ENCODE measurements at regions not wholly inside any gene's neighbourhood (a gene's known extent, or its start where the extent isn't known, plus 50 kb on each side); places are given as distances from the start of the nearest gene placed in this dataset.
"Not testable (repeated sequence)": the region's sequence is repeated elsewhere in the genome, so short reads cannot be mapped to it uniquely, and the experiment has no call there.

DNA sequence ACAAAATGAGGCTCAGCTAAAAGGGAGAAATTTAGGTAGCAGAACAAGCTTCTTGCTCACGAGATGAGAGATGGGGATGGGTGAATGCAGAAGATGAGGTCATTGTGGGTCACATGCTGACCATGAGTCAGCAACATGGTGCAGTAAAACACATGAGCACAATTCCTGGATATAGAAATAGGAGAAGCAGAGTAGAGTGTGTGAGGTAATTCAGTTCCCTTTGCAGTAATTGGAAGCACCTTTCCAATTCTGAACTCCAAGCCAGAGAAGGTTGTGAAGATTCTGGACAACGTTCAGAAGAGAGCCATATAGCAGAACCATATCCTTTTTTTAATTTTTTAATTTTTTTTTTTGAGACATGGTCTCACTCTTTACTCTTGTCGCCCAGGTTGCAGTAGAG is 62.0 kb upstream of the LMNTD1 start:
- H3K27ac ChIP-seq (ENCODE audit: low read depth), result no peak overlapping the region
- WGBS, result 72% methylated on average over 3 of the region's 3 CpGs
- H3K36me3 ChIP-seq (ENCODE audit: insufficient read depth), result no peaks in the 10 kb centered on the region
- DNase-seq (ENCODE audit: extremely low spot score), result no peak
- H3K4me1 ChIP-seq (ENCODE audit: insufficient read depth), result no peaks in the 10 kb centered on the region
- no peak overlapping the region for H3K4me3 ChIP-seq (ENCODE audit: low read depth, low read length)

- Histone ChIP-seq H3K27ac (ENCODE audit: low read depth) (no peak overlapping the region), H3K4me3 (ENCODE audit: low read depth, low read length) (no peak overlapping the region), H3K36me3 (ENCODE audit: insufficient read depth) (no peaks in the 10 kb centered on the region), H3K4me1 (ENCODE audit: insufficient read depth) (no peaks in the 10 kb centered on the region)
- WGBS, result 92% methylated on average over 1 of the region's 1 CpG
- DNase-seq (ENCODE audit: extremely low spot score), result no peak
These were observed 63.2 kb upstream of the LMNTD1 start for GRCh38 chr12:25616286-25616685.

- no peak overlapping the region for H3K27ac ChIP-seq (ENCODE audit: low read depth)
- no peak overlapping the region for H3K4me3 ChIP-seq (ENCODE audit: low read depth, low read length)
- no peaks in the 10 kb centered on the region for H3K4me1 ChIP-seq (ENCODE audit: insufficient read depth)
- no peaks in the 10 kb centered on the region for H3K36me3 ChIP-seq (ENCODE audit: insufficient read depth)
- no peak for DNase-seq (ENCODE audit: extremely low spot score)
- WGBS, result 92% methylated on average over 1 of the region's 1 CpG
These were observed 64.9 kb upstream of the LMNTD1 start for GRCh38 chr12:25617991-25618390.

DNA sequence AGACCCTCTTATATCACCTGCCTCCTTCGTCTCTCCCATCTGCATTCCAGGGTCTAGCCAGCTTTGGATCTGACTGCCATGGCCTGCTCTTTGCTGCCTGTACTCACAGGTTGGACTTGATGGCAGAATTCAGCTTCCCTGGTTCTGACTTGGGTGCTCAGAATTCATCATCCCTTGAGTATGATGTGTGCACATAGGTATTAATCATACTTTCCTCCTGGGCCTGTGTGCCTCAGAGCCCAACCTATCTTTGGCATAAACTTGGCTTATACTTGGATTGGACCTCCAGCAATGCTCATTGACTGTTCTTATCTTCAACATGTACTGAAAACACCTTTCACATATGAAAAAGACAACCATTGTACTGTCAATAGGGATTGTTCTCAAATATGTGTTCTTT is 70.7 kb upstream of the LMNTD1 start:
- no peaks in the 10 kb centered on the region for H3K36me3 ChIP-seq (ENCODE audit: insufficient read depth)
- no peak overlapping the region for H3K4me3 ChIP-seq (ENCODE audit: low read depth, low read length)
- H3K4me1 ChIP-seq (ENCODE audit: insufficient read depth), result no peaks in the 10 kb centered on the region
- DNase-seq (ENCODE audit: extremely low spot score), result no peak
- H3K27ac ChIP-seq (ENCODE audit: low read depth), result no peak overlapping the region
- WGBS, result 94% methylated on average over 1 of the region's 1 CpG

DNA sequence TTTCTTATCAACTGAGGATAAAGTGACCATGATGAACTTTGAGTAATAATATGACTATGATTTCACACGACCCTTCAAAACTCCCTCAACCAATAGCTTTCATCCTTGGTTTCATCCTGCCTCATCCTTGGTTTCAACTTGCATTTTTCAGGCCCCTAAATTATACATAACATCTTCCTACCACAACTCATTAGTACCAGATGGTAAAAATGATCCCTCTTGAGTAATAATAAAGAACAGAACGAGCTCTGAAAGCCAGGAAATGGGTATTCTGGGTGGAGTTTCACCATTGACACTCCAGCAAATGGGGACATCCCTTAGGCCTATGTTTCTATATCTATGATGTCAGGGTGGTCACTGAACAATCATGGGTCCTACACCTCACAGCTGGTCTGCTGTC is 72.1 kb upstream of the LMNTD1 start:
- no peak overlapping the region for H3K27ac ChIP-seq (ENCODE audit: low read depth)
- 72% methylated on average over 2 of the region's 2 CpGs for WGBS
- H3K4me3 ChIP-seq (ENCODE audit: low read depth, low read length), result no peak overlapping the region
- no peak for DNase-seq (ENCODE audit: extremely low spot score)
- no peaks in the 10 kb centered on the region for H3K4me1 ChIP-seq (ENCODE audit: insufficient read depth)
- H3K36me3 ChIP-seq (ENCODE audit: insufficient read depth), result no peaks in the 10 kb centered on the region

DNA sequence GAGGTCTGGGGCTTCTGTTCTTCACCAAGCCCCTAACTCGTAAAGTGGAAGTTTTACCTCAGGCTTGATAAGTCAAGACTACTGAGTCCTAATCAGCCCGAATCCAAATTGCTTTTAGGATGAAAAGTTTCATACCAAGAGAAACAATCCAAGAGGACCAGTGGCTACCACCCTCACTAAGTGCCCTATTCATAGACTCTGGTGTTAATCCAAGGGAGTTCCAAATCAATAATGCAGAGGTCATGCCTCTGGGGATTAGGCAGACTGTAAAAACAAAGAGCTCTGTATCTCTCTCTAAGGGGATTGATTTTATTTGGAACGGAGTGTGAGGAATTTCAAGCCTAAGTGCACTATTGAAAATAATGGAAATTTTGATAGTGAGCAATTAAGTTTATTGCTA is 76.3 kb upstream of the LMNTD1 start:
- DNase-seq (ENCODE audit: extremely low spot score), result no peak
- no peak overlapping the region for H3K4me3 ChIP-seq (ENCODE audit: low read depth, low read length)
- H3K36me3 ChIP-seq (ENCODE audit: insufficient read depth), result no peaks in the 10 kb centered on the region
- no peak overlapping the region for H3K27ac ChIP-seq (ENCODE audit: low read depth)
- no peaks in the 10 kb centered on the region for H3K4me1 ChIP-seq (ENCODE audit: insufficient read depth)
- WGBS, result 60% methylated on average over 3 of the region's 3 CpGs

GRCh38 chr12:25630735-25631515 is 77.8 kb upstream of the LMNTD1 start:
- WGBS, result 83% methylated on average over 11 of the region's 11 CpGs
- not testable (repeated sequence) for H3K4me3 ChIP-seq (ENCODE audit: low read depth, low read length); H3K27ac ChIP-seq (ENCODE audit: low read depth); H3K36me3 ChIP-seq (ENCODE audit: insufficient read depth); H3K4me1 ChIP-seq (ENCODE audit: insufficient read depth); DNase-seq (ENCODE audit: extremely low spot score)

DNA sequence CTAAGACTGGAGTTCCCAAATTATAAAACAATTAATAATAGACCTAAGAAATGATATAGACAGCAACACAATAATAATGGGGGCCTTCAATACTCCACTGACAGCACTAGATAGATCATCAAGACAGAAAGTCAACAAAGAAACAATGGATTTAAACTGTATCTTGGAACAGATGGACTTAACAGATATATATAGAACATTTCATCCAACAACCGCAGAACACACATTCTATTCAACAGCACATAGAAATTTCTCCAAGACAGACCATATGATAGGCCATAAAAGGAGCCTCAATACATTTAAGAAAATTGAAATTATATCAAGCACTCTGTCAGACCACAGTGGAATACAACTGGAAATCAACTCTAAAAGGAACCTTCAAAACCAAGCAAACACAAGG is 80.1 kb upstream of the LMNTD1 start:
- H3K4me1 ChIP-seq (ENCODE audit: insufficient read depth); H3K36me3 ChIP-seq (ENCODE audit: insufficient read depth); DNase-seq (ENCODE audit: extremely low spot score); H3K4me3 ChIP-seq (ENCODE audit: low read depth, low read length); H3K27ac ChIP-seq (ENCODE audit: low read depth): not testable (repeated sequence)
- WGBS, result 96% methylated on average over 1 of the region's 1 CpG

DNA sequence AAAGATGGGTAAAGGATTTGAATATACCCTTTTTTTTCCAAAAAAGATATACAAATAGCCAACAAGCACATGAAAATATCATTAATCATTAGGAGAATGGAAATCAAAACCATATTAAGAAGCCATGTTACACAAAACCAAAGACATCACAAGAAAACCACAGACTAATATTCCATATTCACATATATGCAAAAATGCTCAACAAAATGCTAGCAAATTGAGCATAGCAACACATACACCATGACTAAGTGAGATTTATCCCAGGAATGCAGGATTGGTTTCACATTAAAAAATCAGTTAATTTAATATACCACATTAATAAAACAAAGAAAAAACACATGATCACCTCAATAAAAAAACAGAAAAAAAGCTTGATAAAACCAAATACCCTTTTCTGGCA is 84.7 kb upstream of the LMNTD1 start:
- Histone ChIP-seq H3K36me3 (ENCODE audit: insufficient read depth) (no peaks in the 10 kb centered on the region), H3K4me3 (ENCODE audit: low read depth, low read length) (no peak overlapping the region), H3K27ac (ENCODE audit: low read depth) (no peak overlapping the region), H3K4me1 (ENCODE audit: insufficient read depth) (no peaks in the 10 kb centered on the region)
- no peak for DNase-seq (ENCODE audit: extremely low spot score)

- no peak overlapping the region for H3K27ac ChIP-seq (ENCODE audit: low read depth)
- no peak overlapping the region for H3K4me3 ChIP-seq (ENCODE audit: low read depth, low read length)
- no peaks in the 10 kb centered on the region for H3K4me1 ChIP-seq (ENCODE audit: insufficient read depth)
- DNase-seq (ENCODE audit: extremely low spot score), result no peak
- no peaks in the 10 kb centered on the region for H3K36me3 ChIP-seq (ENCODE audit: insufficient read depth)
- WGBS, result 83% methylated on average over 5 of the region's 5 CpGs
These were observed 86.3 kb upstream of the LMNTD1 start for GRCh38 chr12:25639406-25639805.

- Histone ChIP-seq H3K36me3 (ENCODE audit: insufficient read depth) (no peaks in the 10 kb centered on the region), H3K4me3 (ENCODE audit: low read depth, low read length) (no peak overlapping the region), H3K4me1 (ENCODE audit: insufficient read depth) (no peaks in the 10 kb centered on the region), H3K27ac (ENCODE audit: low read depth) (no peak overlapping the region)
- WGBS, result 88% methylated on average over 3 of the region's 3 CpGs
- DNase-seq (ENCODE audit: extremely low spot score), result no peak
These were observed 91.9 kb upstream of the LMNTD1 start for GRCh38 chr12:25644979-25645378.

GRCh38 chr12:25645427-25645826 is 92.3 kb upstream of the LMNTD1 start:
- no peak for DNase-seq (ENCODE audit: extremely low spot score)
- H3K27ac ChIP-seq (ENCODE audit: low read depth), result no peak overlapping the region
- no peaks in the 10 kb centered on the region for H3K36me3 ChIP-seq (ENCODE audit: insufficient read depth)
- no peak overlapping the region for H3K4me3 ChIP-seq (ENCODE audit: low read depth, low read length)
- H3K4me1 ChIP-seq (ENCODE audit: insufficient read depth), result no peaks in the 10 kb centered on the region
- WGBS, result 67% methylated on average over 4 of the region's 4 CpGs

DNA sequence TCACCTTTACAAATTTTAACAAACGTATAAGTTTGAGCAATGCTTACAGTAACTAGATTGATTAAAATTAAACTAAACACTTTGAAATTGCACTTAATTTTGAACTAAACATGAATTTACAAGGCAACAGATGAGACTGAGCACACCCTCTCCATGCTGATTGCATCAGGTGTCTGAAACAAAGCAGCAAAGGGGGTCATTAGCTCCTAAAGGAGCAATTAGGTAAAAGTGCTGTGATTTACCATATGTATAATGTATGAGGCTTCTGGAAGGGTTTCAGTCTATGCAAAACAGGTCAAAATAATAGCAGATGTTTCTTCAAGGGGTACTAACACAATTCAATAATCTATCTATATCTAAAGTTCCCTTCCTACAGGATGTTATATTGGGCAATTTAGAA is 98.8 kb upstream of the LMNTD1 start:
- 84% methylated on average over 1 of the region's 1 CpG for WGBS
- H3K4me3 ChIP-seq (ENCODE audit: low read depth, low read length), result no peak overlapping the region
- H3K4me1 ChIP-seq (ENCODE audit: insufficient read depth), result no peaks in the 10 kb centered on the region
- H3K27ac ChIP-seq (ENCODE audit: low read depth), result no peak overlapping the region
- no peaks in the 10 kb centered on the region for H3K36me3 ChIP-seq (ENCODE audit: insufficient read depth)
- DNase-seq (ENCODE audit: extremely low spot score), result no peak

- no peaks in the 10 kb centered on the region for H3K4me1 ChIP-seq (ENCODE audit: insufficient read depth)
- DNase-seq (ENCODE audit: extremely low spot score), result no peak
- WGBS, result 67% methylated on average over 2 of the region's 2 CpGs
- H3K36me3 ChIP-seq (ENCODE audit: insufficient read depth), result no peaks in the 10 kb centered on the region
- H3K4me3 ChIP-seq (ENCODE audit: low read depth, low read length), result no peak overlapping the region
- no peak overlapping the region for H3K27ac ChIP-seq (ENCODE audit: low read depth)
These were observed 99.3 kb upstream of the LMNTD1 start for GRCh38 chr12:25652371-25652770.
